Right atrium auricular region (tissue), 2 donors: ENCODE measurements at regions not wholly inside any gene's neighbourhood (a gene's known extent, or its start where the extent isn't known, plus 50 kb on each side); places are given as distances from the start of the nearest gene placed in this dataset.

Experiments used
- DNase-seq: peaks from one replicate; pipeline ENCODE4 v3.0.0-alpha.2; 2019; ENCODE audit warnings: low spot score
- H3K27ac ChIP-seq, 2 donors: fragments of 200-600 bp; sonication (generic); 1 replicate in 1 of 2; 2 replicates in 1 of 2; pipeline ENCODE4 v1.5.1; 2016 to 2019
- H3K27me3 ChIP-seq, 2 donors: fragments of 200-600 bp; sonication (generic); one replicate each; pipeline versions ENCODE4 v1.5.1 to v1.6.0; 2017 to 2019
- H3K36me3 ChIP-seq: fragments of 200-600 bp; sonication (generic); one replicate; pipeline ENCODE4 v1.5.1; 2016
- H3K4me1 ChIP-seq, 2 donors: fragments of 200-600 bp; sonication (generic); one replicate each; pipeline versions ENCODE4 v1.5.1 to v1.6.0; 2017 to 2019
- H3K4me3 ChIP-seq, 2 donors: fragments of 200-600 bp; sonication (generic); 1 replicate in 1 of 2; 2 replicates in 1 of 2; pipeline ENCODE4 v1.5.1; 2017 to 2019; ENCODE audit warnings: mild to moderate bottlenecking in 1 of 2, moderate library complexity in 1 of 2
- H3K9me3 ChIP-seq, 2 donors: fragments of 200-600 bp; sonication (generic); one replicate each; pipeline ENCODE4 v1.5.1; 2019
- CTCF ChIP-seq, 2 donors: fragments of 200-600 bp; sonication (generic); IDR thresholded peaks; one replicate each; pipeline ENCODE4 v1.5.1; 2019; ENCODE audit warnings: antibody characterized with exemption in 2 of 2

- no peak for DNase-seq
- Histone ChIP-seq H3K36me3 (no peaks in the 10 kb centered on the region), H3K27me3 (no peaks in the 10 kb centered on the region), H3K4me1 (no peaks in the 10 kb centered on the region), H3K4me3 (no peak overlapping the region), H3K9me3 (no peaks in the 10 kb centered on the region), H3K27ac (peak overlapping the region; percentile 8 to 62)
- no peak for TF ChIP-seq CTCF (IDR thresholded peaks at IDR 0.05)
Observed at GRCh38 chr3:170725285-170725731, 139.4 kb upstream of the SLC7A14 start.

- no peaks in the 10 kb centered on the region for H3K27me3 ChIP-seq
- peak overlapping the region in 1 of 2 donors; percentile 62 for H3K27ac ChIP-seq
- DNase-seq, result peak; percentile 78
- no peaks in the 10 kb centered on the region for H3K9me3 ChIP-seq
- no peaks in the 10 kb centered on the region for H3K4me1 ChIP-seq
- no peak for TF ChIP-seq CTCF (IDR thresholded peaks at IDR 0.05)
- no peaks in the 10 kb centered on the region for H3K36me3 ChIP-seq
- H3K4me3 ChIP-seq, result no peak overlapping the region
Observed at GRCh38 chr3:170724599-170725280, 138.9 kb upstream of the SLC7A14 start.

DNA sequence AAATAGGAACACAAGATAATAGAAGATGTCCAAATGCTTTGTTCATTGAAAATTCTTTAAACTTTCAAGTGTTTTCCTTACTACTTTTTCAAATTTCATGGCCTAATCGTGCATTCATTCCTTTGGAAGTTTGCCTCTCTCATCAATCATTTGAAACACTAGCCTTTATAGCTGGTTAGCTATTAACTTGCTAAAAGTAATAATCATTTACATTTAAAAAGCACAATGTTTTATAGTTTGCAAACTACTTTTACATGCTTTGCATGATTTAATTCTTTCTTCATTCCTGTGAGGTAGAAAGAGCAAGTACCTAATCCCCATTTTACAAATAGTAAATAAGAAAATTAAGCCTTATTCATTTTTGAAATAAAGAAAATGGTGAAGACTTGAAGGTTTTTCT, 137.4 kb upstream of the SLC7A14 start:
- no peak overlapping the region for H3K4me3 ChIP-seq
- H3K4me1 ChIP-seq, result no peaks in the 10 kb centered on the region
- H3K27ac ChIP-seq, result no peak overlapping the region
- no peak for TF ChIP-seq CTCF (IDR thresholded peaks at IDR 0.05)
- H3K9me3 ChIP-seq, result peaks cover 0 to 4% of the 10 kb centered on the region in 2 donors
- H3K27me3 ChIP-seq, result no peaks in the 10 kb centered on the region
- DNase-seq, result no peak
- no peaks in the 10 kb centered on the region for H3K36me3 ChIP-seq

- Histone ChIP-seq H3K36me3 (no peaks in the 10 kb centered on the region), H3K9me3 (peaks cover 0 to 4% of the 10 kb centered on the region in 2 donors), H3K4me3 (no peak overlapping the region), H3K27me3 (no peaks in the 10 kb centered on the region), H3K27ac (no peak overlapping the region), H3K4me1 (no peaks in the 10 kb centered on the region)
- no peak for DNase-seq
- no peak for TF ChIP-seq CTCF (IDR thresholded peaks at IDR 0.05)
Observed at GRCh38 chr3:170721563-170721962, 135.7 kb upstream of the SLC7A14 start.

- Histone ChIP-seq H3K27ac (no peak overlapping the region), H3K4me3 (no peak overlapping the region), H3K4me1 (no peaks in the 10 kb centered on the region), H3K9me3 (peaks cover 0 to 4% of the 10 kb centered on the region in 2 donors), H3K27me3 (no peaks in the 10 kb centered on the region), H3K36me3 (no peaks in the 10 kb centered on the region)
- TF ChIP-seq CTCF (IDR thresholded peaks at IDR 0.05), result no peak
- DNase-seq, result no peak
Observed at GRCh38 chr3:170719300-170719699, 133.4 kb upstream of the SLC7A14 start.

- H3K27me3 ChIP-seq, result no peaks in the 10 kb centered on the region
- DNase-seq, result no peak
- no peaks in the 10 kb centered on the region for H3K36me3 ChIP-seq
Observed at GRCh38 chr3:170718848-170719247, 133.0 kb upstream of the SLC7A14 start.

More at GRCh38 chr3:170718848-170719247, 133.0 kb upstream of the SLC7A14 start:
- TF ChIP-seq CTCF (IDR thresholded peaks at IDR 0.05), result no peak
- Histone ChIP-seq H3K4me3 (no peak overlapping the region), H3K27ac (no peak overlapping the region), H3K9me3 (peaks cover 0 to 4% of the 10 kb centered on the region in 2 donors), H3K4me1 (no peaks in the 10 kb centered on the region)
